HCT116 (cell line): ENCODE measurements at regions not wholly inside any gene's neighbourhood (a gene's known extent, or its start where the extent isn't known, plus 50 kb on each side); places are given as distances from the start of the nearest gene placed in this dataset.

Source experiments
- CBX3 ChIP-seq: IDR thresholded peaks from 2 replicates; pipeline ENCODE4 v1.6.1; 2012; ENCODE audit warnings: low read depth
- CEBPB ChIP-seq: IDR thresholded peaks from 2 replicates; pipeline ENCODE4 v1.6.1; 2012; ENCODE audit warnings: low read depth
- CTCF ChIP-seq, 3 experiments: fragments of 200-600 bp in 1 of 3; sonication (generic) in 1 of 3; IDR thresholded peaks in 2 of 3; conservative IDR thresholded peaks in 1 of 3; 2 replicates each; pipeline ENCODE4 v1.5.1; 2012 to 2017; ENCODE audit warnings: low read depth in 2 of 3, low read length in 2 of 3, antibody characterized with exemption in 1 of 3, borderline replicate concordance in 1 of 3, control low read depth in 1 of 3, mild to moderate bottlenecking in 1 of 3, mixed read lengths in 1 of 3, mixed run types in 1 of 3, moderate library complexity in 1 of 3; ENCODE audit not compliant: insufficient read depth in 1 of 3
- ELF1 ChIP-seq: IDR thresholded peaks from 2 replicates; pipeline ENCODE4 v1.6.1; 2012; ENCODE audit warnings: low read depth, borderline replicate concordance
- EZH2 ChIP-seq: fragments of 200-600 bp; sonication (generic); IDR thresholded peaks from 2 replicates; pipeline ENCODE4 v1.6.1; 2017; ENCODE audit warnings: antibody characterized with exemption, mixed run types
- MAX ChIP-seq: IDR thresholded peaks from 2 replicates; pipeline ENCODE4 v1.6.1; 2012
- POLR2A ChIP-seq: IDR thresholded peaks from 2 replicates; pipeline ENCODE4 v1.7.0; 2011; ENCODE audit warnings: borderline replicate concordance; ENCODE audit not compliant: insufficient read depth, insufficient read length; ENCODE audit errors: extremely low read depth
- POLR2AphosphoS5 ChIP-seq: IDR thresholded peaks from 2 replicates; pipeline ENCODE4 v1.6.1; 2011; ENCODE audit warnings: mild to moderate bottlenecking, low read depth, low read length, moderate library complexity

GRCh38 chr5:117299224-117299935 lies 724.8 kb upstream of the SEMA6A start:
- TF ChIP-seq CTCF (IDR thresholded peaks at IDR 0.05 in 2 of 3, conservative IDR thresholded peaks at IDR 0.05 in 1 of 3; ENCODE audit: borderline replicate concordance in 1 of 3, insufficient read depth in 1 of 3, low read depth in 2 of 3, low read length in 2 of 3) = no peak
- TF ChIP-seq POLR2A = no peak
- TF ChIP-seq EZH2 = no peak
- TF ChIP-seq CEBPB = no peak
- TF ChIP-seq CBX3 = no peak
- TF ChIP-seq POLR2AphosphoS5 = no peak
- TF ChIP-seq MAX = no peak
- TF ChIP-seq ELF1 = no peak
